ENCODE measurements at regions not wholly inside any gene's neighbourhood (a gene's known extent, or its start where the extent isn't known, plus 50 kb on each side); places are given as distances from the start of the nearest gene placed in this dataset.

GRCh38 chr5:117494188-117494587 lies 919.6 kb upstream of the SEMA6A start:
- TF ChIP-seq MAZ (IDR thresholded peaks at IDR 0.05; ENCODE audit: borderline replicate concordance, low read depth, low read length) (no peak), CTCF (IDR thresholded peaks at IDR 0.05) (no peak), POLR2A (IDR thresholded peaks at IDR 0.05; ENCODE audit: low read length) (no peak), SMC3 (IDR thresholded peaks at IDR 0.05) (no peak), HMGXB4 (CRISPR knock-in tag; IDR thresholded peaks at IDR 0.05; ENCODE audit: borderline replicate concordance) (no peak), REST (IDR thresholded peaks at IDR 0.05) (no peak), MAX (IDR thresholded peaks at IDR 0.05) (no peak), CEBPB (IDR thresholded peaks at IDR 0.05) (no peak), MYC (IDR thresholded peaks at IDR 0.05; ENCODE audit: borderline replicate concordance, low read length) (no peak)
